ENCODE measurements at regions not wholly inside any gene's neighbourhood (a gene's known extent, or its start where the extent isn't known, plus 50 kb on each side); places are given as distances from the start of the nearest gene placed in this dataset.

- no peak for DNase-seq (ENCODE audit: low read depth)
- TF ChIP-seq, protein P1, sequence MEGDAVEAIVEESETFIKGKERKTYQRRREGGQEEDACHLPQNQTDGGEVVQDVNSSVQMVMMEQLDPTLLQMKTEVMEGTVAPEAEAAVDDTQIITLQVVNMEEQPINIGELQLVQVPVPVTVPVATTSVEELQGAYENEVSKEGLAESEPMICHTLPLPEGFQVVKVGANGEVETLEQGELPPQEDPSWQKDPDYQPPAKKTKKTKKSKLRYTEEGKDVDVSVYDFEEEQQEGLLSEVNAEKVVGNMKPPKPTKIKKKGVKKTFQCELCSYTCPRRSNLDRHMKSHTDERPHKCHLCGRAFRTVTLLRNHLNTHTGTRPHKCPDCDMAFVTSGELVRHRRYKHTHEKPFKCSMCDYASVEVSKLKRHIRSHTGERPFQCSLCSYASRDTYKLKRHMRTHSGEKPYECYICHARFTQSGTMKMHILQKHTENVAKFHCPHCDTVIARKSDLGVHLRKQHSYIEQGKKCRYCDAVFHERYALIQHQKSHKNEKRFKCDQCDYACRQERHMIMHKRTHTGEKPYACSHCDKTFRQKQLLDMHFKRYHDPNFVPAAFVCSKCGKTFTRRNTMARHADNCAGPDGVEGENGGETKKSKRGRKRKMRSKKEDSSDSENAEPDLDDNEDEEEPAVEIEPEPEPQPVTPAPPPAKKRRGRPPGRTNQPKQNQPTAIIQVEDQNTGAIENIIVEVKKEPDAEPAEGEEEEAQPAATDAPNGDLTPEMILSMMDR (conservative IDR thresholded peaks at IDR 0.05; ENCODE audit: low read depth, low read length), result no peak
- H3K4me3 ChIP-seq (ENCODE audit: low read depth, low read length), result no peak overlapping the region
Observed at GRCh38 chr2:205902900-205903237, 183.1 kb downstream of the INO80D start.

GRCh38 chr2:205902041-205902899 is 183.7 kb downstream of the INO80D start:
- TF ChIP-seq, protein P1 (conservative IDR thresholded peaks at IDR 0.05; ENCODE audit: low read depth, low read length), result no peak
- H3K4me3 ChIP-seq (ENCODE audit: low read depth, low read length), result no peak overlapping the region
- DNase-seq (ENCODE audit: low read depth), result peak; percentile 11

GRCh38 chr2:205901491-205901890 is 184.5 kb downstream of the INO80D start:
- TF ChIP-seq, protein P1 (conservative IDR thresholded peaks at IDR 0.05; ENCODE audit: low read depth, low read length), result no peak
- no peak for DNase-seq (ENCODE audit: low read depth)
- no peak overlapping the region for H3K4me3 ChIP-seq (ENCODE audit: low read depth, low read length)

GRCh38 chr2:205898744-205899143 is 187.2 kb downstream of the INO80D start:
- no peak overlapping the region for H3K4me3 ChIP-seq (ENCODE audit: low read depth, low read length)
- no peak for DNase-seq (ENCODE audit: low read depth)
- TF ChIP-seq, protein P1 (conservative IDR thresholded peaks at IDR 0.05; ENCODE audit: low read depth, low read length), result no peak

DNA sequence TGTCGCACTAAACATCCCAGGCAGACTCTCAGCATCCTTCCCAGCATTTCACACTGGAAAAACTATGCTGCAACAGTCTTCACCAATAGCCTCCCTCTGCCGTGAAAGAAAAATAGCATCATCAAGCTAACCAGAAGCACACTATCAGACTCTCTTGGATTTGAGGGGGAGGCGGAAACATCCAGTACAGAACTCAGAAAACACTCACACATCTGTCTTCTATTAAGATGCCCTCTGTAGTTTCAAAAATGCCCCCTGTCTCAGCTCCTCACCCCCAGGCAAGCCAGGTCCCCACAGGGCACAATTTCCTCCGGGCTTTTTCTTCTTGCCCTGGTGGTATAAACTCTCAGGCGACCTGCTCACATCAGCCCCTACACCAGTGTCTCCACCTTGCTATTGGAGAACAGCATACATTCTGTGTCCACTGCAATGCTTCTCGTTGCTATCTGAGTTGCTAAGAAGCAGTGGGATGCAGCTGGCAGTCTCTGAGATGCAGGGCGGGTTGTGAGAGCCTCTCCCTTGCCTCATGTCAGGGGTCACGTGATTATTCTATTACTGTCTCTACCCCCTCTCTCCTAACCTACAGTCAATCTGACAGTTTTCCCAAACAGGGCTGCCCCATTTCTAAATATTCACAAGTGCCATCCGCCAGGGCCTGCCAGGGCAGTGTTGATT is 189.9 kb downstream of the INO80D start:
- H3K4me3 ChIP-seq (ENCODE audit: low read depth, low read length), result no peak overlapping the region
- no peak for DNase-seq (ENCODE audit: low read depth)
- TF ChIP-seq, protein P1 (conservative IDR thresholded peaks at IDR 0.05; ENCODE audit: low read depth, low read length), result no peak

DNA sequence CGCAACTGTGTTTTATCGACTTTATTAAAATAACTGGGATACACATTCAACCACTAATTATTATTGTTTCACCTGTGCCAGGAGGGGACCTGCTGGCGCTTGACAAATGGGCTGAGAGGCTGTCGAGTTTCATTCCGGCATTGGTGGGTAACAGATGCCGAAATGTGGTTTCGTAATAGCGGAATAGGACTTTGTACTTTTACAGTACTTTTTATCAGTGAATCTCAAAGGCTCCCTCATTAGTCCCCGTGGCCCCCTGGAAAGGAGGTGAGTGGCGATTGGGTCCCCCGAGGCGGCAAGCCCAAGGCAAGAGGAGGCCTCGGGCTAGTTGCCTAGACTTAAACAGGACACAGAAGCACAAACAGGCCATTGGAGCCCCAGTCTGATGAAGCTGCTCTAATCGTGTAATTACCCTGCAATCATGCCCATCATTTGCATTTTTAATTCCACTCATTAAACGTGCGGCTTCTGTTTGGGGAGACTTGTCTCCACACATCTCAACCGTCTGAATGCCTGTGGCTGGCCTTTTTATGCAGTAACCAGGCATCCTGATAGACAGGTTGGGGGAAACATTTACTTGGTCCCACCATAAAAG is 193.2 kb downstream of the INO80D start:
- no peak for DNase-seq (ENCODE audit: low read depth)
- no peak overlapping the region for H3K4me3 ChIP-seq (ENCODE audit: low read depth, low read length)
- TF ChIP-seq, protein P1 (conservative IDR thresholded peaks at IDR 0.05; ENCODE audit: low read depth, low read length), result no peak

All from choroid plexus epithelial cell (primary cell).